ENCODE measurements at regions not wholly inside any gene's neighbourhood (a gene's known extent, or its start where the extent isn't known, plus 50 kb on each side); places are given as distances from the start of the nearest gene placed in this dataset.
"Not testable (repeated sequence)": the region's sequence is repeated elsewhere in the genome, so short reads cannot be mapped to it uniquely, and the experiment has no call there.

- 82 to 89% methylated on average over 7 of the region's 7 CpGs for WGBS, 2 donors
- DNase-seq (no peak), ATAC-seq (peak in 1 of 8 donors; percentile 16)
- Histone ChIP-seq H3K27ac (no peak overlapping the region), H3K9me3 (no peaks in the 10 kb centered on the region), H3K27me3 (peaks cover 0 to 4% (median 0%) of the 10 kb centered on the region in 7 donors), H3K36me3 (no peaks in the 10 kb centered on the region), H3K4me1 (no peaks in the 10 kb centered on the region), H3K4me3 (no peak overlapping the region)
- intact Hi-C loops (cut with DNase I), result no loop called here
- no peak for TF ChIP-seq CTCF (IDR thresholded peaks at IDR 0.05)
Measured at GRCh38 chr2:209305746-209306196, 118.1 kb upstream of the MAP2 start.

DNA sequence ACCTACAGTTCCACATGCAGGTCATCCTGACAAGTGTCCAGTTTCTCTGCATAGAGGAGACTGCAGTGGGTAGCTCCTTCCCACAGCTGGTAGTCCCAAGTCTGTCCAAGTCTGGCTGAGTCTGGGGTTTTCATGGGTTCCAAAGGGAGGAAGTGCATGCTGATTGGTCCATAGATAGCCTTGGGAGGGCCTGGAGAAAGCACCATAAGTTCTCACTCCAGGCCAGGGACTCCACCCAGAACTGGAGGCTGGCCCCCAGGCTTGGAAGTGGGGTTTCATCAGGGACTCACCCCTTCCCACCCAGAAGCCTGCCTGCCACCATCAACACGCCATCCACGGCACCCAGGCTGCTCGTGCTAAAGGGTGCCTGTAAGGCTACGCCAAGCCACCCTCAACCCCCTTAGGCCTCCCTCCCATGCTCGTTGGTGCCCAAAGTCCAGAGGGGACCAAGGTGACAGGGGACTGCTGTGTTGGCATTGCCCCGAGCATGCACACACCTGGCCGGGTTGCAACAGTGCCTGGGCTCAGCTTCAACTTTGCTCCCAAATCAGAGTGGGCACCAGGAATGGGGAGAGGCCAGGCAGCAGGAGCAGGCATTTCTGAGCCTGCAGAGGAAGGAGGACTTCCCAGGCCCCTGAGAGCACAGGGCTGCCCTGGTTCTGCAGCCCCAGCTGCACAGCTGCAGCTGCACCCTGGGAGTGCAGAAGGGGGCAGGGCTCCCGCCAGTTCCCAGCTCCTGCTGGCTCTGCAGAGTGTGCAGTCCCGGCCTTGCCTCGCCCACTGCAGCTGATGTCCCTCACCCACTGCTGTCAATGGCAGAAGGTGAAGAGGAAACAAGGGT is 116.5 kb upstream of the MAP2 start:
- intact Hi-C loops (cut with DNase I), result no loop called here
- Histone ChIP-seq H3K4me3 (no peak overlapping the region), H3K27me3 (peaks cover 0 to 4% (median 0%) of the 10 kb centered on the region in 7 donors), H3K9me3 (no peaks in the 10 kb centered on the region), H3K4me1 (no peaks in the 10 kb centered on the region), H3K36me3 (no peaks in the 10 kb centered on the region), H3K27ac (no peak overlapping the region)
- TF ChIP-seq CTCF (IDR thresholded peaks at IDR 0.05), result no peak
- ATAC-seq (no peak), DNase-seq (no peak)
- 75 to 76% methylated on average over 10 of the region's 10 CpGs for WGBS, 2 donors

- intact Hi-C loops (cut with DNase I), result no loop called here
- no peaks in the 10 kb centered on the region for H3K36me3 ChIP-seq
- H3K9me3 ChIP-seq, result no peaks in the 10 kb centered on the region
- H3K27me3 ChIP-seq, result peaks cover 0 to 4% (median 0%) of the 10 kb centered on the region in 7 donors
- H3K4me3 ChIP-seq, result no peak overlapping the region
- ATAC-seq (no peak), DNase-seq (no peak)
- TF ChIP-seq CTCF (IDR thresholded peaks at IDR 0.05), result no peak
- no peaks in the 10 kb centered on the region for H3K4me1 ChIP-seq
- H3K27ac ChIP-seq, result no peak overlapping the region
Measured at GRCh38 chr2:209308415-209308814, 115.4 kb upstream of the MAP2 start.

DNA sequence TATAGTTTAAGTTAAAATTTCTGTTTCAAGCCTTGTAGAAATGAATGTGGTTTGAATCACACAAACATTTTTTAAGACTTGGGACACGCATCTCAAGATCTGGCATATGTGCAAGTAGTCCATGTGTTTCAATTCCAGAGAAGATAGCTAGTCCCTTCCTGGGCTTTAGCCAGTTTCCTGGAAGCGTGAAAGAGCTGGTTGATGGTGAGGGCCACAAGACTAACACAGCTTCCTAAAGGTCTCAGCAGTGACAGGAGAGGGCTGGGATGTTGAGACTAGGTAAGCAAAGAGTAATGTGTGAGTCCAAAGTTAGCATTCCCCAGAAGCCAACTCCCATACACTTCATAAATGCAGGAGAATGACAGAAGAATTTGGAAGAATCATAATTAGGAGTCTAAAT is 111.9 kb upstream of the MAP2 start:
- Histone ChIP-seq H3K36me3 (no peaks in the 10 kb centered on the region), H3K27ac (no peak overlapping the region), H3K4me1 (no peaks in the 10 kb centered on the region), H3K27me3 (peaks cover 0 to 4% (median 0%) of the 10 kb centered on the region in 7 donors), H3K4me3 (no peak overlapping the region), H3K9me3 (no peaks in the 10 kb centered on the region)
- WGBS, 2 donors, result 54 to 61% methylated on average over 2 of the region's 2 CpGs
- intact Hi-C loops (cut with DNase I), result no loop called here
- DNase-seq (no peak), ATAC-seq (no peak)
- no peak for TF ChIP-seq CTCF (IDR thresholded peaks at IDR 0.05)

GRCh38 chr2:209312450-209312849 is 111.4 kb upstream of the MAP2 start:
- H3K27me3 ChIP-seq; ATAC-seq; H3K4me1 ChIP-seq; H3K27ac ChIP-seq; H3K9me3 ChIP-seq; H3K36me3 ChIP-seq; H3K4me3 ChIP-seq; DNase-seq; intact Hi-C loops (cut with DNase I): not testable (repeated sequence)
- 86 to 97% methylated on average over 1 of the region's 1 CpG for WGBS, 2 donors

Data from heart right ventricle (tissue), 16 donors.